ENCODE measurements at regions not wholly inside any gene's neighbourhood (a gene's known extent, or its start where the extent isn't known, plus 50 kb on each side); places are given as distances from the start of the nearest gene placed in this dataset.

DNA sequence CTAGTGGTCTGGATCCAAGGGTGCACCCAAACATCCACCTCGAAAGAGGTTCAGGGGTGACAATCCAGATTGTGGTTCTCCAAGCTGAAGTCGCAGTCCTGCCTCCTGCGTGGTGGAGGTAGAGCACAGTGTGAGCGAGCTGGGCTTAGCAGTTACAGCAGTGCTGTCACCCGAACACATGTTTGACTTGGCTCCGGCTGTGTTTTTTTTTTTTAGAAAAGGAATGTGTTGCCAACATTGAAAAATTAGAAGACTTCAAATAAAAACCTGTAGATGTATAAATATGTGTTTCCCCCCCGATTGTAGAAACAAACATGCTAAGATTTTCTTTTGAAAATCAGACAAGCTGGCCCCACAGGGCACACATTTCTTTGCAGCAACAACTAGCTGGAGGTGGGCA lies 530.8 kb downstream of the SHQ1 start:
- DNase-seq = no peak

DNA sequence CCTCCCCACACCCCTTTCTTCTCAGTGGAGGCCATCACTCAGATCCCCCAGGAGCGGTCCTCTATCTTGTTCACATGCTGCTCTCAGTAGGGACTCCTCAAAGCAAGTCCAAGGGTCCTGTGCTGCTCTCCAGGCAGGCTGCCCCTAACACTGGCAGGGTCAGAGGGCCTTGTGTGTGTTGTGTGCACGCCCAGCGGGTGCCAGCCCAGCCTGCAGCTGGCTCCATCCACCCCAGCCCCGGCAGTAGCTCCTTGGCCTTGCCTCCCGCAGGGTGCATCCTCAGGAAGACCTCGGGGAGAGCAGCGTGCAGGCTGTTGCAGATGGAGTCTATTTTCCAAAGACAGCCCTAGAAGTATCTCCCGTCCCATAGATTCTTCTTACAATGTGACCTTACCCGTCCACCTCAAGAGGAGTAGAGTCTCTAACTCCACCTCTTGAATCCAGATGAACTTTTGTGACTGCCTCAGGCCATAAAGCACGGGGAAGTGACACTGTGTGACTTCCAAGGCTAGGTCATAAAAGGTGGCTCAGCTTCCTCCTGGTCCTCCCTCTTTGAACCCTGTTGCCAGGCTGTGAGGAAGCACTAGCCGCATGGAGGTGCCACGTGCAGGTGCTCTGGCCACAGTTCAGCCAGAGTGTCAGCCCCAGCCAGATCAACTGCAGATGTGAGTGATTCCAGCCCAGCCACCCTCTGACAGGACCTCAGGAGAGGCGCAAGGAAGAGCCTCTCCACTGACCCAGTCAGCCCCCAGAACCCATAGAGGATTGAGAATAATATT lies 531.6 kb downstream of the SHQ1 start:
- DNase-seq = no peak

DNA sequence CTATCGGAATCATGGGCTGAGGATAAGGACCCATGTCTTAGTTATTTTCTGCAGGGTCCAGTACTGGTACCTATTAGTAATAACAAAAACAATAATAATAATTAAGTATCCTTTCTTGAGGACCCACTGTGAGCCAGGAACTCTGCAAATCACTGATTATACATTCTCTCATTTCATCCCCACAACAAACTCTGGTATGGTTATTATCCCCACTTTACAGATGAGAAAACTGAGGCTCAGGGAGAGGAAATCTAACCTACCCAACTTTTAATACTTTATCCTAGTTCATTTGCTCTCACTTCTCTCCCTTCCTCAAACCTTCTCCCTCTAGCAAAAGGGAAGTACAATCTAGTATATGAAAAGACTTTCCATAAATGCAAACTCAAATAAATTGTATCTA lies 528.4 kb upstream of the PROK2 start:
- no peak for DNase-seq

DNA sequence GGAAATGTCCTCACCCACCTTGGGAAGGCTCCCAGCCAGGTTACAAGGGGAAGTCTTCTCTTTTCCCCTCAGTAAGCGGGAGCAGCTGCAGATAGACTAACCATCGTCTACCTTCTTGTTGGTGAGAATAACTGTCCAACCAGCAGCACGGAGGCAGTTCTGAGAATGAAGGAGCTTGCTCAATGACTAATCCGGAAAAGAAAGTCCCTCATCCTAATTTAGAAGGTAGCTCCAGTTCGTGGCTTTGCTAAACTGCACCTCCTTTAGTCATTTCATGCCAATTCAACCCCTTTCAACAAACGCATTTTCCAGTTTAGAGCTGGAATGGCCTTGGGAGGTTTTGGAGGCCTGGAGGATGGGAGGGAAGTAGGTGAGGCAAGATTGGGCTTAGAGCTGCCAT lies 527.4 kb upstream of the PROK2 start:
- DNase-seq = no peak

DNA sequence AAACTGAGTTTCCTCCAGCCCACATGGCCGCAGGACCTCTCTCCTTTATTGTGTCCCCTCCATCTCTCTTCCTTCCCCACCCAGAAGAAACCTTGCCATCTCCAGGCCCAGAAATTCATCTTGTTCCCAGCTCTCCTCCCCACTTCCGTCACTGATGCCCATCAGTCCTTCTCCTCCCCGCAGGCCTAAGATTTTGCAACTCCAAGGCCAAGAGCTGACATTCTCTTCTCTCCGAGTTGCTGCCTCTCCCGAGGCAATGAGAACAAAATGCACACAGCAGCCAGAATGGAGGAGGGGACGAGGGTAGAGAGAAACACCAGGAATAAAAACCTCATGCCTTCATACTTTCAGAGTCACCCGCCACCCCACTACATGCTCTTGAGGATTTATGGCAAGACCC lies 526.5 kb upstream of the PROK2 start:
- DNase-seq = no peak

DNA sequence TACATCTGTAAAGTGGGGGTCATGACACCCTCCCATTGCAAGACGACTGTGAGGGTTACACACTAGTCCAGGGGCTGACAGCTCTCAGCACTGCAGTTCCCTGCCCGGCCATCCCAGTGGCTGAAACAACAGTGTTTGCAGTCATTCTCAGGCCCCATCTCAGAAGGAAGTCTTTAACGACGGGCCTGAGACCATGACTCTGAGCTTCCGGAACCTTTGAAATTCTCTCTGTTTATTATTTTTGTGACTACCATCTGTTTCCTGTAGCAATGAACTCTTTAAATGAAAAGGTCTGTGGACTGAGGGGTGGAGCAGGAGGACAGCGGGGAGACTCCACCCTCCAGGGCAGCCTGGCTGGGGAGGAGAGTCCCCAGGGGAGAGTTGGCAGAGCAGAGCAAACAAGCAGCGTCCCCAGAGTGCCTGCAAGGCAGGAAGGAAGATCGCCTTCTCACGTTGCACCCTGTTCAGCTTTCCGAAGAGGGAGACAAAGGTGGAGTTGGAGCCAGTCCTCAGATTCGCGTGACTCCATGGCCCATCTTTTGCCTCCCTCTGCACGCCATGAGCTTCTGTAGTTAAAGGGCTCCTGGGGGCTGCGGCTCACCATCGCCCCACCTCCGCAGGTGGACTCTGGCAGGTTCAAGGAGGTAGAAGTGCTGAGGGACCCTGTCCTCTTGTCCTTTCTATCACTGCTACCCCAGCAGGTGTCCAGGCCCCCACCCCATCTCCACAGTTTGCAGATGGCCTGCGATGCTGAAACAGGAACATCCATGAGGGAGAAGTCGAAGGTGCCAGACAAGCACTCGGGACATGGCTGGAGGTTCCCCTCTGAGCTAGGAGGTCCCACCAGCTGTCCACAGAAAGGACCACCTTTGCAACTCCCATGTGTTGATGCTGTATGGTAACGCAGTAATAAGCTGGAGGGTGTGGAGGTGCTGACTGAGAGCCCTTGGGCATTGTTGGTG lies 525.8 kb upstream of the PROK2 start:
- DNase-seq = no peak

DNA sequence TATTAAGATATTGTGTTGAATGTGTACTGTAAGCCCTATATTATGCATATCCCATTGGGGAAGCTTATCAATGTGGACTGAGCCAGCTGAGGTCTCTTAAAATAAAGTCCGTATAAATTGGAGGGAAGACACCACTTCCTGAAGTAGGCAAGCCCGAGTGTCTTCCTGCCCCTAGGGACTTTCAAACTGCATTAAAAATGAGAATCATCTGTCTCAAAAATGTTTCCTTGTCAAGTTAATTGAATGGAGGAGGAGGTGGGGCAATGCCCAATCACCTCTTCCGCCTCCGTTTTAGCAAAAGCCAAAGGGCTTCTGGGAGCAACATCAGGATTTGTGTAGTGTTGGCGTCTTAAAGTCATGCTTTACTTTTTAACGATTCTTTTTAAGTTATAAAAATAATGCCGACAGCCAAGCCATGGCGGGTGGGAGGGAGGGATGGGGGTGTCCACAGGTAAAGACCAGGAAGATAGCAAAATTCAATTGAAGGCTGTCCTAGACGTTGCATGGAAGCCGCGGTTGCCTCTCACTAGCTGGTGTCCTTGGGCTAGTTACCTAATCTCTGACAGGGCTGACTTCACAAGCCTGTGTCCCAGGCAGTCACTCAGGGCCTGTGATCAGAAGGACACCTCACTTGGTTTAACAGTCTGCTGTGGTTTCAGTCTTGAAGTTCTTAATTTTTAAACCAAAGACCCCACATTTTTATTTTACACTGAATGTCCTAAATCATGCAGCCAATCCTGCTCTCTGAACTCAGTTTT lies 524.9 kb upstream of the PROK2 start:
- DNase-seq = no peak

DNA sequence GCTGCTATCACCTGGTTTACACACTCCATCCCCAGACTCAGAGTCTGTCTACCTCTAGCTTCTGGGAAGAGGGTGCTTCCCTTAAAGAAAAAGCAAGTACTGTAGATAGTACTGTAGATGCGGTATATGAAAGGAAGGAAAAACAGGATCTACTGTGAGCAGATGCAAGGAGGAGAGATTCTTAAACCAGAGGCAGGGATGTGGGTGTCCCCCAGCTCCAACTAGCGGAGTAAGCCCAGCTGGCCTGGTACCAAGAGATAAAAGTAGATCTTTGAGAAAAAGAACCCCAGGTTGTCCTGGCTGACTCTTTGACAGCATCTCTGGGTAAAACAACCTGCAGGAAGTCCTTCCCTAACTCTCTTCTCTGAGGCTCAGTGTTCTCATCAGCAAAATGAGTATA lies 523.7 kb upstream of the PROK2 start:
- no peak for DNase-seq

DNA sequence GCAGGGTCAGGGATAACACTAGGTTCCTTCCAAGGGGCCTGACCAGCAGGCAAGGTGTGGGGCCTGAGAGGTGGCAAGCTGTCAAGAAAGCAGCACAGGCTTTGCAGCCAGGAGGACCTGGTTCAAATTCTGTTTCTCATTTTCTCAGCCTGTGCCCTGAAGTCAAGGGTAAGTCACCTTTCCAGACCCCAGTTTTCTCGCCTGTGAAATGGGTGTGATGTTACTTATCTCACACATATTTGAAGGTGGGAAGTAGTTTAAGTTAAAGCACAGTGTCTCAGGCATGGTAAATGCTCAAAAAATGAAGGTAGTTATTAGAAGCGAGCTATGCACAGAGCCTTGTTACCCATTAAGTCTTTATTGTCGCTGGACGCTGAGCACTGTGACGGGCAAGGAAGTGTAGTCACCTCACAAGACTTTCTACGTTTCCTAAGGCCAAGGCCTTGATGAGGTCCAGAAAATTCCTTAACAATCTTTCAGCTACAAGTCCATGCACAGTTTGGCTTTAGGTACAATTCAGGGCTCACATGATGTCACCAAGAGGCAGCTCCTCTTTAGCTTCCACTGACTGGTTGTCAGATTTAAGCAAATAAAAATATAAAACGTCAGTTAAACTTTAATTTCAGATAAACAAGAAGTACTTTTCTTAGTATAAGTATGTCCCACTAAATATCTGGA lies 522.6 kb upstream of the PROK2 start:
- no peak for DNase-seq

DNA sequence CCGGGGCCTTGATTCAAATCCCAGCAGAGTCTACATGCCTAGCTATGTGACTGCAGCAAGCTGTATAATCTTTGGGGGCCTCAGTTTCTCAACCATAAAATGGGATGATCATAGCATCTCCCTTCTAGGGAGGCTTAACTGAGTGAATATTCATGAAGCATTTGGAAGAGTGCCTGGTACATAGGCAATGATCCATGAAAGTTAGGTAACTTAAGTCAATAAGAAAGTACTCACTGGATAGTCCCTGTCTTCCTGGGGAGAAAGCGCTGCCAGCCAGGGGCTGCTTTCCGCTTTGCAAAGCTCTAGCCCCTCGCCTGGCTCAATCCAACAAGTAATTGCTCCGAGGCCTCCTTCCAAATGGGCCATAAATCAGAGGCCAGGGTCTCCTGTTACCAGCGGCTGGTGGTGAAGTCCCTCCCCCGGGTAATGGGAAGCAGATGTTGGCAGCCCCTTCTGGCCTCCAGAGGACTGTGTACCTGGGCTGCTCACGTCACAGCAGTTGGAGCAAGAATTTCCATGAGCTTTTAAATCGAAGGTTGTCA lies 521.9 kb upstream of the PROK2 start:
- no peak for DNase-seq

DNA sequence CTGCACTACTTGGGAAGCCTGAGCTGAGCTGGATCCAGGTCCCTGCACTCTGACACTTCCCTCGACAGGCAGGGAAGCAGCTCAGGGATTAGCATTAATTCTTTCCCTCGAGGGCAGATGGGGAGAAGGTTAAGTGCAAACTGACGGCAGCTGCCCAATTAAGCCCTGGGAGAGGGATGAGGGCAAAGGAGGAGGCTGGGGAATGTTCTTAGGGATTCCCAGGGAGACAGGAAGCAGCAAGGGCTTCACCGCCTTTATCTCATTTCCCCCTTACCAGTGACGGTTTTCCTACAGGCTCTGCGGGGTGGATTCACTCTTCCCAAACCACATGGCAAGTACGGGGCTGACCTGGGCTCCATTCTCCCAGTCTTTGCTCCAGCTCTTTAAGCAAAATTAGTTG lies 519.0 kb upstream of the PROK2 start:
- DNase-seq = no peak

DNA sequence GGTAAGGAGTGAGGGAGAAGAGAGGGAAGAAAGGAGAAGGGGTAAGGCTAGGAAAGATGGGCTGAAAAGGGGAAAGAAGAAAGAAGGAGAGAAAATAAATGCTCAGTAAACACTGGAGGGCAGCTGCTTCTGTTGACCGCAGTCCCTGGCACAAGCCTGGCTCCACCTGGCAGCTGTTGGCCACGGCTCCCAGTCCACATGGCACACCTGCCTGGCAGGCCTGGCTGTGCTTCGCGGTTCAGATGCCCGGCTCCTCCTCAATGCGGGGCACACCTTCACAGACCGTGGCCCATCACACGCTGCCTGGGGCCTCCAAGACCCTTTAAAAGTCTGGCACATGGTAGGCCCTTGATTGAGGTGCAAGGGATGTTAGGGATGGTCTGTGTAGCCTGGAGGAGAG lies 516.8 kb upstream of the PROK2 start:
- DNase-seq = no peak

DNA sequence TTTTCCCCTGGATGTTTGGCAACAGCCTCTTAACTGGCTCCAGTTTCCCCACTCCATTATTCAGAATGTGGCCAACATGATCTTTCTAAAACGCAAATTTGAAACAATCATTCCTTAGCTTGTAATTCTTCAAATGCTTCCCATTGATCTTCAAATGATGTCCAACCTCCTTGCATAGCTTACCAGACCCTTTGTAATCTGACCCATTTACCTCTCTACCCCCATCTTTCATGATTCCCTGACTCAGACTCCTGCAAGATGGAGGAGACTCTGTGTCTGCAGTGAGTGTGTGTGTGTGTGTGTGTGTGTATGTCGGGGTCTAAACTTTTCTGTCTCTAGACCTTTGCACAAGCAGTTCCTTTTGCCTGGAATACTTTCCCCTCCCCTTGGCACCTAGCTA lies 515.7 kb upstream of the PROK2 start:
- DNase-seq = no peak

DNA sequence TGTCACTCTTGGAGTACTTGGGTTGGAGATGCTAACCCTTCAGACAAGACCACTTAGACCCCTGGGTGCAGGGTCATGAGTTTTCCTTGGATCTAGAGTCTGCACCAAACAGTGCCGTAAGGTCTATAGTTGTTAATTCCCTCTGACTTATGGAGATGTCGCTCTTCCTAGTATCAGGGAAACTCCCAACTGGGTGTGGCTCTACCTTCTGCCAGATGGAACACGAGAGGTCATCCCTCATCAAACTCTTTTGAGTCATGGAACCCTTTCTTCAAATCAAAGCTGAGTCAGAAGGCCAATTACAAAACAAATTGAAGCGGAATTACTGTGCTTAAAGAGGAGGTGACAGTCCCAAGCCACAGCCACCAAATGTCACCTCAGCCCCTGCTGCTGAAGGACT lies 514.9 kb upstream of the PROK2 start:
- DNase-seq = no peak

DNA sequence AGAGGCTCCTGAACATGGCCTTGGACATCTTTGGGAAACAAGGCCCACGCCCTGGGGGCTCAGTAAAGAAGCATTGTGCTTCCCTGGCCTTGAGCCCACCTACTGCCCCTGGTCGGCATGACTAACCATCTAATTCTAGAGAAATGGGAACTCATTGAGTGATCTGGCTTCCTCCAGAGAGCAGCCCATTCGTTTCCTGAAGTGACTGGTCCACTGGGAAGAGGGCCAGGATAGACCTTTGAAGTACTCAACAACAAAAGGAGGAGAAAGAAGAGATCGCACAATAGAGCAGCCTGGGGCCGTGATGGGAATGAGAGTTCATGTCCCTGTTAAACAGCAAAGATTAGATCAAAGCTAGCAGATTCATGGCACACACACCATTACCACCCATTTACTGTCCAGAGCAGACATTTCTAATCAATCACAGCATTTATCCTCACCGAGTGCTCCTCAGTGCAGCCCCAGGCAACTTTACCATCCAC lies 514.4 kb upstream of the PROK2 start:
- DNase-seq = no peak

DNA sequence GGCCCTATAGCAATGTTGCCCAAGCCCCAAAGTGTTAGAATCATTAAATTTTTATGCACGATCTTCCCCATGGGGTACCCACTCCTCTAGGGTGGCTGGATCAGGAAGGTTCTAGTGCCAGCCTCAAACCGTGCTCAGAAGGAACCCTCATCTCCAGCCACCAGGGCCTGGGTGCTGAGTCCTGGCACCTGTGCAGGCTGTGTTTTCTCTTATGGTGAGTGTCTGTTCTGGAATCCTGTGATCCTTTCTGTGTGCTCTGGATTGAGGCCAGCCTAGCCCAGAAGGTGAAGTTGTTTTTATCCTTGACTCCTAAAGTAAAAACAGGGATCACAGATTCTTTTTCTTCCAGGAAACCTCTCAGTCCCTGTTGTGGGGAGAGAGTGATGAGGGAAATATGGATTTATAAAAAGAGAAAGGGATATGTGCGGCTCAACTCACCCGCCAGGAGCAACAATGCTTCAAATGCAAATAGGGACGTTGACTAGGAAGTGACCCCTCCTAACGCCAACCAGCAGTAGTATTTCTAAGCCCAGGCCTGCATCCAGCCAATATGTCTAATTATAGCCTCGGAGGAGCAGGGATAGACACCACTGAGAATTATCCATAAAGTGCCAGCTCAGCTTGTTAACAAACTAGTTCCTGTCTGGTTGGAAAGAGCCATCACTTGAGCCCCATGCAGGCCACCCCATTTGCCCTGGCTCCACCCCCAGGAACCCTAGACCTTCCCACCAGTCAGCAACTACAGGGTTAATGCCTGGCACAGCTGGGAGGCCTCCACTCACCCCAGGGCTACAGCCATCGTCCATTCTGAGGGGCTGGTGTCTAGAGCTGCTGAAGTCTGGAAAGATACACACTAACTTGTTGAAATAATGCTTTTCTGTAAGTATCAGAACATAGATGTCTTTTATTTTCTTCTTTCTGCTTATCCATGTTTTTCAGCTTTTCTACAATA lies 513.5 kb upstream of the PROK2 start:
- DNase-seq = no peak

DNA sequence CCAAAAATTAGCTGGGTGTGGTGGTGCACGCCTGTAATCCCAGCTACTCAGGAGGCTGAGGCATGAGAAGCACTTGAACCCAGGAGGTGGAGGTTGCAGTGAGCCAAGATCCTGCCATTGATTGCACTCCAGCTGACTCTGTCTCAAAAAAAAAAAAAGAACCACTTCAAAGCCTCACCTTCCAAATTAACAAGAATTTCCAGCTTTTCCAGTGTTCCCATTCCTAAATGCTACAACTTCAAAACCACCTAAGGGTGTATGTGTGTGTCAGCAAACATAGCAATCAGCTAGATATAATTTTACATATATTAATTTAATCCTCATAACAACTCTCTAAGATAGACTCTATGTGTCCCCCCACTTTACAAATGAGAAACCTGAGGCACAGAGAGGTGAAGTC lies 512.5 kb upstream of the PROK2 start:
- DNase-seq = no peak

DNA sequence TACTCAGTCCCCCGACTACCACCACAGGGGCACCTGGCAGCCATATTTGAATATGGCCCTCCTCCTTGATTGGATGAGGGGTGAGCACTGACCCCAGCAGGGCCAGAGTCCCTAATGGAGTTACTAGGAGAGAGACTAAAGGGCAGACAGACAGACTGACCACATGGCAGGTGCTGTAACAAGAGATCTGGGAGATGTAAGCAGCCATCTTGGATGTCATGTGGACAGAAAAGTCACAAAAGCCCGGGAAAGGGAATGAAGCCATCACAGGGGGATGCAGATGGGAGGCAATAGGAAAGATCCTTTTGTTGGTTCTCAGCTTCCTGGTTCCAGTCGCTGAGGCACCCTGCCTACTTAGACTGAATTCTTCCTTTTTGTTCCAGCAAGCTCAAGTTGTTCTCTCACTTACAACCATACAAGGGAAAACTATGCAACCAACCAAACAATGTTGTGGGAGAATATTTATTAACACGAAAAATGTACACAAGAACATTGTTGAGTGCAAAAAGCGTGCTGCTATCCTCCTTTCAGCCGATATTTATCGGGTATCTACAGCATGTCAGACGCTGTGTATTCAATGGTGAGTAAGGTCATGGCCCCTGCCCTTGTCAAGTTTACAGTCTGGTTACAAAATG lies 511.6 kb upstream of the PROK2 start:
- DNase-seq = no peak

DNA sequence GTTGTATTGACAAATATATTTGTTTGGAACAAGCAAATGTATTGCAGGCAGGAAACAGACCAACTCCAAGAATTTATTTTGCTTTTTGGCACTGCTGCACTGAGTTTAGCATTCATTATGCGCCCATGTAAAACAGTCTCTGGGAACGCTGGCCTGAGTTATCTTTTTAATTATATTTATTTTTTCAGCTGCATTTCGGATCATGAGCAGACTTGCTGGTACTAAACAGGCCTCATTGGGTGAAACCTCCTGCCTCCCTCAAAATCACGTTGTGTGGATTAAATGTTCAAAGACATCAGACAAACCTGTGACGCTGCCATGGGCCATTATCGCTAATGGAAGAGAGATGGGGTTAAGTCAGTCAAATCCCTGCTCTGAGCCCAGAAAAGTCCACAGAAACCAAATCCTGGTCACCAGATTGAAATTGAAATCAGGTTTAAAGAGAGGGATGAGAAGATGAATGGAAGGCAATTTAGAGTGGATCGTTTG lies 511.1 kb upstream of the PROK2 start:
- no peak for DNase-seq

DNA sequence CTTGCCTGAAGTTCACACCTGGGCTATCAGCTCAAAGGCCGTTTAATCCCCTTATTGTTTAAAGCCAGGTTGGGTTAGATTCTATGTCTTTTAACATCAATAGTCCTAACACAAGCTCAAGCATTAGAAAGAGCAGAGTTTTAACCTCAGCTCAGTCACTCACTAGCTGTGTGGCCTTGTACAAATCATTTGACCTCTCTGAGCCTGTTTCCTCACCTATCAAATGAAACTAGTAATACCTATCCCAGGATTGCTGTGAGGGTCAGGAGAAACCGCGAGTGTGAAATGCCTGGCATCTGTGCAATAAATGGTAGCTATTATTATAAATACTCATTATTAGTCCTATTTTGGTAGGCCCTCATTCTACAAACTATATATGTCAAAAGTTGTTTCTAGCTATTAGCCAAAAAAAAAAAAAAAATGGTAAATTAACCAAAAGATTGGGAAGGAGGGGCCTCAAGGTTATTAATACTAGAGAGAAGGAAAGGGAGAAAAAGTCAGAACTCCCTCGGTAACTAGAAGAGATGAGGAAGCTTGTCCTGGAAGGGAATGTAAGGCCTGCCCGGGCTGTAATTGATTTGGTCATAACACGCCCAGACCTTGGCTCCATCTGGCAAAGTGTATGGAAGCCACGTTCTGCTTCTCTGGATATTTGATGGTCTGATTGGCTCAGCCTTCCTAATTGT lies 510.5 kb upstream of the PROK2 start:
- no peak for DNase-seq

Data from T-helper 9 cell (primary cell).